H1 (cell line): ENCODE measurements at regions not wholly inside any gene's neighbourhood (a gene's known extent, or its start where the extent isn't known, plus 50 kb on each side); places are given as distances from the start of the nearest gene placed in this dataset.
A peak's percentile ranks its signal among the peaks of the same experiment; 100 is the strongest.

Experiments
- CTCF ChIA-PET: fragments of 300-600 bp; sonication (Branson Sonifier 250); formaldehyde crosslinking; loops from one replicate; lab custom pipeline; 2021; ENCODE audit not compliant: partially characterized antibody; lab: Charles Lee
- POLR2A ChIA-PET: fragments of 300-600 bp; sonication (Branson Sonifier 250); formaldehyde crosslinking; loops from one replicate; lab custom pipeline; 2021; ENCODE audit warnings: inconsistent platforms; ENCODE audit not compliant: partially characterized antibody; lab: Charles Lee
- DNase-seq, 2 experiments: peaks; one replicate each; pipeline versions ENCODE4 v3.0.0 to v3.0.0-alpha.2; 2010 to 2022; ENCODE audit warnings: low spot score in 2 of 2, low read depth in 1 of 2, mixed read lengths in 1 of 2
- FAIRE-seq: peaks from 2 replicates; lab custom pipeline; 2011; peaks lifted over from hg19 to GRCh38; lab: Jason Lieb, UNC
- H2AFZ ChIP-seq: 2 replicates; pipeline ENCODE4 v1.8.1; 2012; ENCODE audit warnings: low read length, inconsistent platforms
- H2AK5ac ChIP-seq: 2 replicates; pipeline ENCODE4 v1.6.1; 2013; ENCODE audit warnings: low read depth, low read length
- H2BK120ac ChIP-seq: replicated peaks from 2 replicates; pipeline ENCODE3; 2013; ENCODE audit warnings: low read depth, low read length, inconsistent platforms
- H2BK12ac ChIP-seq: 2 replicates; pipeline ENCODE4 v1.6.1; 2013; ENCODE audit warnings: low read depth, low read length
- H2BK15ac ChIP-seq: 2 replicates; pipeline ENCODE4 v1.6.1; 2013; ENCODE audit warnings: low read length
- H2BK20ac ChIP-seq: 2 replicates; pipeline ENCODE4 v1.6.1; 2013; ENCODE audit warnings: low read length
- H2BK5ac ChIP-seq: 2 replicates; pipeline ENCODE4 v1.6.1; 2013; ENCODE audit warnings: low read depth, low read length
- H3K14ac ChIP-seq: 2 replicates; pipeline ENCODE4 v1.6.1; 2013; ENCODE audit warnings: inconsistent platforms; ENCODE audit not compliant: insufficient read length
- H3K18ac ChIP-seq: 2 replicates; pipeline ENCODE4 v1.6.1; 2013; ENCODE audit warnings: low read length; ENCODE audit errors: extremely low read depth
- H3K23ac ChIP-seq: 2 replicates; pipeline ENCODE4 v1.6.1; 2013; ENCODE audit warnings: inconsistent platforms; ENCODE audit not compliant: insufficient read length
- H3K23me2 ChIP-seq: 2 replicates; pipeline ENCODE4 v1.6.1; 2013; ENCODE audit warnings: low read depth, low read length
- H3K27ac ChIP-seq: 2 replicates; pipeline ENCODE4 v1.6.1; 2011; ENCODE audit warnings: low read depth, low read length, inconsistent platforms
- H3K27me3 ChIP-seq, 4 experiments: replicated peaks in 1 of 4; 1 replicate in 1 of 4; 2 replicates in 3 of 4; pipeline versions ENCODE4 v1.6.1 to v1.8.1; 2011 to 2013; ENCODE audit warnings: low read length in 3 of 4, mild to moderate bottlenecking in 3 of 4, inconsistent platforms in 2 of 4, mixed read lengths in 2 of 4, moderate library complexity in 1 of 4; ENCODE audit not compliant: control insufficient read depth in 3 of 4, insufficient read depth in 3 of 4; ENCODE audit errors: extremely low read depth in 1 of 4
- H3K36me3 ChIP-seq, 4 experiments: 2 replicates each; pipeline versions ENCODE4 v1.6.1 to v1.8.1; 2011 to 2013; ENCODE audit warnings: mild to moderate bottlenecking in 4 of 4, low read length in 3 of 4, moderate library complexity in 2 of 4, control low read depth in 1 of 4, inconsistent platforms in 1 of 4; ENCODE audit not compliant: insufficient read depth in 4 of 4, control insufficient read depth in 2 of 4
- H3K4ac ChIP-seq: replicated peaks from 2 replicates; pipeline ENCODE3; 2013; ENCODE audit warnings: low read length, low read depth, mixed read lengths, inconsistent platforms; ENCODE audit not compliant: insufficient read length
- H3K4me1 ChIP-seq, 4 experiments: replicated peaks in 1 of 4; 1 replicate in 1 of 4; 2 replicates in 3 of 4; pipeline versions ENCODE4 v1.6.1 to v1.8.1; 2011 to 2013; ENCODE audit warnings: low read length in 3 of 4, inconsistent platforms in 2 of 4, mixed read lengths in 1 of 4; ENCODE audit not compliant: insufficient read depth in 4 of 4, control insufficient read depth in 3 of 4
- H3K4me2 ChIP-seq, 2 experiments: 2 replicates each; pipeline versions ENCODE4 v1.6.1 to v1.8.1; 2011 to 2013; ENCODE audit warnings: low read depth in 2 of 2, low read length in 2 of 2, control low read depth in 1 of 2, inconsistent platforms in 1 of 2, mild to moderate bottlenecking in 1 of 2; ENCODE audit not compliant: insufficient read depth in 1 of 2
- H3K4me3 ChIP-seq, 4 experiments: fragments of 200-600, 300-600 bp in 1 of 4; sonication (generic), shearing (Covaris generic), sonication (Bioruptor Twin) in 1 of 4; 2 replicates each; pipeline versions ENCODE4 v1.5.1 to v1.8.1; 2011 to 2016; ENCODE audit warnings: low read length in 4 of 4, low read depth in 3 of 4, control low read depth in 2 of 4, inconsistent platforms in 2 of 4, mild to moderate bottlenecking in 2 of 4, mixed read lengths in 1 of 4, moderate library complexity in 1 of 4; ENCODE audit not compliant: insufficient read depth in 2 of 4; ENCODE audit errors: extremely low read depth in 1 of 4
- H3K56ac ChIP-seq: replicated peaks from 2 replicates; pipeline ENCODE3; 2013; ENCODE audit warnings: low read depth, mild to moderate bottlenecking, mixed read lengths, low read length, inconsistent platforms; ENCODE audit not compliant: insufficient read length
- H3K79me1 ChIP-seq: 2 replicates; pipeline ENCODE4 v1.6.1; 2013; ENCODE audit warnings: low read depth, low read length, control low read depth
- H3K79me2 ChIP-seq, 2 experiments: 2 replicates each; pipeline versions ENCODE4 v1.6.1 to v1.8.1; 2012 to 2013; ENCODE audit warnings: low read length in 2 of 2, mild to moderate bottlenecking in 2 of 2, inconsistent platforms in 1 of 2; ENCODE audit not compliant: insufficient read depth in 2 of 2, control insufficient read depth in 1 of 2
- H3K9ac ChIP-seq, 4 experiments: replicated peaks in 1 of 4; 1 replicate in 1 of 4; 2 replicates in 3 of 4; pipeline versions ENCODE4 v1.6.1 to v1.8.1; 2011 to 2013; ENCODE audit warnings: low read depth in 3 of 4, low read length in 3 of 4, control low read depth in 2 of 4, mild to moderate bottlenecking in 2 of 4, moderate library complexity in 2 of 4, inconsistent platforms in 1 of 4; ENCODE audit errors: extremely low read depth in 1 of 4
- H3K9me3 ChIP-seq, 2 experiments: 2 replicates each; pipeline versions ENCODE4 v1.6.1 to v1.8.1; 2012 to 2013; ENCODE audit warnings: mild to moderate bottlenecking in 2 of 2, moderate library complexity in 2 of 2, control low read depth in 1 of 2, inconsistent platforms in 1 of 2, low read depth in 1 of 2, low read length in 1 of 2, mixed read lengths in 1 of 2; ENCODE audit not compliant: insufficient read depth in 2 of 2
- H4K20me1 ChIP-seq, 2 experiments: replicated peaks in 1 of 2; 2 replicates each; pipeline versions ENCODE3 to v1.8.1; 2011 to 2013; ENCODE audit warnings: inconsistent platforms in 2 of 2, low read length in 2 of 2, mild to moderate bottlenecking in 1 of 2; ENCODE audit not compliant: insufficient read depth in 2 of 2, control insufficient read depth in 1 of 2
- H4K5ac ChIP-seq: 2 replicates; pipeline ENCODE4 v1.6.1; 2013; ENCODE audit warnings: low read length, low read depth, mixed read lengths, inconsistent platforms; ENCODE audit not compliant: insufficient read length
- H4K8ac ChIP-seq: 2 replicates; pipeline ENCODE4 v1.8.0; 2013; ENCODE audit warnings: mild to moderate bottlenecking, moderate library complexity, low read length, inconsistent platforms; ENCODE audit not compliant: insufficient read depth; ENCODE audit errors: extremely low read depth
- H4K91ac ChIP-seq: replicated peaks from 2 replicates; pipeline ENCODE3; 2013; ENCODE audit warnings: low read length, mixed read lengths, inconsistent platforms; ENCODE audit not compliant: insufficient read length
- ATF2 ChIP-seq: IDR thresholded peaks from 2 replicates; pipeline ENCODE4 v1.6.1; 2012; ENCODE audit warnings: low read length, inconsistent platforms
- BCL11A ChIP-seq, 2 experiments: IDR thresholded peaks; one replicate each; pipeline ENCODE4 v1.6.1; 2011; ENCODE audit warnings: low read depth in 2 of 2, low read length in 2 of 2, mild to moderate bottlenecking in 2 of 2
- BRCA1 ChIP-seq: IDR thresholded peaks from 2 replicates; pipeline ENCODE4 v1.6.1; 2012; ENCODE audit warnings: low read depth, low read length, improper control_type of control experiment
- CHD1 ChIP-seq: IDR thresholded peaks from 2 replicates; pipeline ENCODE4 v1.6.1; 2012; ENCODE audit warnings: low read depth, low read length, improper control_type of control experiment
- CREB1 ChIP-seq: IDR thresholded peaks from 2 replicates; pipeline ENCODE4 v1.6.1; 2012; ENCODE audit warnings: inconsistent platforms
- EZH2 ChIP-seq: fragments of 200-600 bp; sonication (generic); IDR thresholded peaks from 2 replicates; pipeline ENCODE4 v1.7.1; 2012; ENCODE audit warnings: low read depth, mild to moderate bottlenecking, moderate library complexity, low read length, inconsistent platforms; ENCODE audit not compliant: severe bottlenecking
- HDAC2 ChIP-seq, 2 experiments: fragments of 300-600 bp in 1 of 2; sonication (generic) in 1 of 2; IDR thresholded peaks; 2 replicates each; pipeline ENCODE4 v1.6.1; 2011 to 2012; ENCODE audit warnings: low read depth in 2 of 2, low read length in 2 of 2, mild to moderate bottlenecking in 2 of 2, moderate library complexity in 2 of 2, borderline replicate concordance in 1 of 2, inconsistent platforms in 1 of 2
- NANOG ChIP-seq: IDR thresholded peaks from 2 replicates; pipeline ENCODE4 v1.6.1; 2011; ENCODE audit warnings: low read length, low read depth, mild to moderate bottlenecking, inconsistent platforms; ENCODE audit not compliant: insufficient read depth, poor library complexity, severe bottlenecking
- SAP30 ChIP-seq: fragments of 300-600 bp; sonication (generic); IDR thresholded peaks from 2 replicates; pipeline ENCODE4 v1.7.1; 2012; ENCODE audit warnings: low read length, moderate library complexity, mild to moderate bottlenecking, inconsistent platforms; ENCODE audit not compliant: insufficient read depth, insufficient replicate concordance
- TAF1 ChIP-seq: IDR thresholded peaks from 2 replicates; pipeline ENCODE4 v1.6.1; 2011; ENCODE audit warnings: mild to moderate bottlenecking, low read depth, low read length
- TCF12 ChIP-seq: IDR thresholded peaks from 2 replicates; pipeline ENCODE4 v1.6.1; 2011; ENCODE audit warnings: low read depth, mild to moderate bottlenecking, low read length
- TEAD4 ChIP-seq: IDR thresholded peaks from 2 replicates; pipeline ENCODE4 v1.6.1; 2012; ENCODE audit warnings: low read depth, low read length, inconsistent platforms, mixed read lengths
- USF2 ChIP-seq: IDR thresholded peaks from 2 replicates; pipeline ENCODE4 v1.6.1; 2011; ENCODE audit warnings: low read length, improper control_type of control experiment

GRCh38 chr3:34174740-34175139 lies 376.3 kb downstream of the PDCD6IP start:
- Histone ChIP-seq H3K4ac (no peak overlapping the region), H2BK20ac (no peak overlapping the region), H2AFZ (no peak overlapping the region), H3K79me1 (no peaks in the 10 kb centered on the region), H3K27ac (no peak overlapping the region), H4K8ac (no peak overlapping the region), H4K20me1 (no peaks in the 10 kb centered on the region), H3K14ac (no peak overlapping the region), H3K4me3 (no peak overlapping the region), H3K36me3 (no peaks in the 10 kb centered on the region), H3K56ac (no peak overlapping the region), H3K9ac (no peak overlapping the region), H4K5ac (no peak overlapping the region), H2AK5ac (no peak overlapping the region), H2BK15ac (peak overlapping the region; percentile 11; the same call in 1 of the 2 replicates), H3K9me3 (no peaks in the 10 kb centered on the region), H3K79me2 (no peaks in the 10 kb centered on the region), H4K91ac (no peak overlapping the region), H3K4me2 (no peak overlapping the region), H3K23ac (no peak overlapping the region), H2BK120ac (no peak overlapping the region), H3K27me3 (peaks cover 0 to 1% (median 0%) of the 10 kb centered on the region in 4 experiments; a peak in 1 of 7 replicates), H2BK5ac (peak overlapping the region; percentile 28; the same call in 1 of the 2 replicates), H3K23me2 (no peaks in the 10 kb centered on the region), H3K4me1 (peaks cover 0 to 6% (median 1%) of the 10 kb centered on the region in 4 experiments; a peak in 3 of 7 replicates), H3K18ac (no peak overlapping the region), H2BK12ac (no peak overlapping the region)
- ChIA-PET CTCF (no interaction called here), POLR2A (no interaction called here)
- DNase-seq = no peak
- FAIRE-seq = no peak
- TF ChIP-seq HDAC2 (IDR thresholded peaks at IDR 0.05; ENCODE audit: borderline replicate concordance in 1 of 2, low read depth in 2 of 2, low read length in 2 of 2) (no peak), CHD1 (no peak), EZH2 (no peak), CREB1 (no peak), ATF2 (no peak), TEAD4 (no peak), BRCA1 (no peak), NANOG (no peak), USF2 (no peak), BCL11A (IDR thresholded peaks at IDR 0.05; ENCODE audit: low read depth in 2 of 2, low read length in 2 of 2) (no peak), TAF1 (no peak), TCF12 (no peak), SAP30 (no peak)
